ENCODE measurements at regions not wholly inside any gene's neighbourhood (a gene's known extent, or its start where the extent isn't known, plus 50 kb on each side); places are given as distances from the start of the nearest gene placed in this dataset.

GRCh38 chrX:147733369-147733768, 178.3 kb upstream of the FMR1 start:
- no peaks in the 10 kb centered on the region for H3K36me3 ChIP-seq (ENCODE audit: control insufficient read depth, insufficient read depth, low read length)
- no peaks in the 10 kb centered on the region for H3K27me3 ChIP-seq (ENCODE audit: control insufficient read depth, insufficient read depth, low read length)
- no peak for DNase-seq (ENCODE audit: low read depth)
- TF ChIP-seq CTCF (IDR thresholded peaks at IDR 0.05; ENCODE audit: insufficient read depth, low read depth, low read length) = no peak
- ChIA-PET CTCF (no interaction called here), POLR2A (no interaction called here)
- no peak overlapping the region for H3K4me3 ChIP-seq (ENCODE audit: low read depth, low read length)

- DNase-seq (ENCODE audit: low read depth) = no peak
- no peak for TF ChIP-seq CTCF (IDR thresholded peaks at IDR 0.05; ENCODE audit: insufficient read depth, low read depth, low read length)
- no peaks in the 10 kb centered on the region for H3K36me3 ChIP-seq (ENCODE audit: control insufficient read depth, insufficient read depth, low read length)
- H3K4me3 ChIP-seq (ENCODE audit: low read depth, low read length) = no peak overlapping the region
- H3K27me3 ChIP-seq (ENCODE audit: control insufficient read depth, insufficient read depth, low read length) = no peaks in the 10 kb centered on the region
- ChIA-PET POLR2A (no interaction called here), CTCF (no interaction called here)
These were observed 176.4 kb upstream of the FMR1 start for GRCh38 chrX:147735364-147735763.

- H3K4me3 ChIP-seq (ENCODE audit: low read depth, low read length) = no peak overlapping the region
- TF ChIP-seq CTCF (IDR thresholded peaks at IDR 0.05; ENCODE audit: insufficient read depth, low read depth, low read length) = no peak
- H3K27me3 ChIP-seq (ENCODE audit: control insufficient read depth, insufficient read depth, low read length) = no peaks in the 10 kb centered on the region
- DNase-seq (ENCODE audit: low read depth) = no peak
- no peaks in the 10 kb centered on the region for H3K36me3 ChIP-seq (ENCODE audit: control insufficient read depth, insufficient read depth, low read length)
- POLR2A ChIA-PET = no interaction called here
- CTCF ChIA-PET = no interaction called here
These were observed 175.7 kb upstream of the FMR1 start for GRCh38 chrX:147736045-147736444.

GRCh38 chrX:147737690-147738089, 174.0 kb upstream of the FMR1 start:
- ChIA-PET POLR2A (no interaction called here), CTCF (no interaction called here)
- no peak for DNase-seq (ENCODE audit: low read depth)
- TF ChIP-seq CTCF (IDR thresholded peaks at IDR 0.05; ENCODE audit: insufficient read depth, low read depth, low read length) = no peak
- Histone ChIP-seq H3K27me3 (ENCODE audit: control insufficient read depth, insufficient read depth, low read length) (no peaks in the 10 kb centered on the region), H3K4me3 (ENCODE audit: low read depth, low read length) (no peak overlapping the region), H3K36me3 (ENCODE audit: control insufficient read depth, insufficient read depth, low read length) (no peaks in the 10 kb centered on the region)

GRCh38 chrX:147738265-147738664, 173.5 kb upstream of the FMR1 start:
- POLR2A ChIA-PET = no interaction called here
- no peak overlapping the region for H3K4me3 ChIP-seq (ENCODE audit: low read depth, low read length)
- TF ChIP-seq CTCF (IDR thresholded peaks at IDR 0.05; ENCODE audit: insufficient read depth, low read depth, low read length) = no peak

More at GRCh38 chrX:147738265-147738664, 173.5 kb upstream of the FMR1 start:
- CTCF ChIA-PET = no interaction called here
- H3K27me3 ChIP-seq (ENCODE audit: control insufficient read depth, insufficient read depth, low read length) = no peaks in the 10 kb centered on the region
- no peaks in the 10 kb centered on the region for H3K36me3 ChIP-seq (ENCODE audit: control insufficient read depth, insufficient read depth, low read length)
- no peak for DNase-seq (ENCODE audit: low read depth)

All from BJ (cell line).